Ishikawa (cell line): ENCODE measurements at regions not wholly inside any gene's neighbourhood (a gene's known extent, or its start where the extent isn't known, plus 50 kb on each side); places are given as distances from the start of the nearest gene placed in this dataset.

Source experiments
- MAX ChIP-seq: IDR thresholded peaks from 2 replicates; pipeline ENCODE4 v1.6.1; 2012
- RAD21 ChIP-seq: IDR thresholded peaks from 2 replicates; pipeline ENCODE4 v1.6.1; 2012; ENCODE audit warnings: low read depth
- REST ChIP-seq: IDR thresholded peaks from 2 replicates; pipeline ENCODE4 v1.6.1; 2012; ENCODE audit warnings: low read depth, mild to moderate bottlenecking
- TEAD4 ChIP-seq: IDR thresholded peaks from 2 replicates; pipeline ENCODE4 v1.6.1; 2012
- ZBTB7A ChIP-seq: IDR thresholded peaks from 2 replicates; pipeline ENCODE4 v1.6.1; 2012; ENCODE audit warnings: low read depth

- TF ChIP-seq TEAD4 (no peak), REST (no peak), ZBTB7A (no peak), MAX (no peak), RAD21 (no peak)
Measured at GRCh38 chr11:31995032-31995431, 95.8 kb upstream of the RCN1 start.
